GM19324 (cell line): ENCODE measurements at regions not wholly inside any gene's neighbourhood (a gene's known extent, or its start where the extent isn't known, plus 50 kb on each side); places are given as distances from the start of the nearest gene placed in this dataset.
"Not testable (repeated sequence)": the region's sequence is repeated elsewhere in the genome, so short reads cannot be mapped to it uniquely, and the experiment has no call there.

ENCODE experiments used
- ATAC-seq: cut with Tn5 transposase; IDR thresholded peaks from one replicate; pipeline ENCODE4 v1.9.1; 2021; ENCODE audit warnings: mild to moderate bottlenecking, moderate library complexity; ENCODE audit not compliant: unreplicated experiment, low FRiP score

DNA sequence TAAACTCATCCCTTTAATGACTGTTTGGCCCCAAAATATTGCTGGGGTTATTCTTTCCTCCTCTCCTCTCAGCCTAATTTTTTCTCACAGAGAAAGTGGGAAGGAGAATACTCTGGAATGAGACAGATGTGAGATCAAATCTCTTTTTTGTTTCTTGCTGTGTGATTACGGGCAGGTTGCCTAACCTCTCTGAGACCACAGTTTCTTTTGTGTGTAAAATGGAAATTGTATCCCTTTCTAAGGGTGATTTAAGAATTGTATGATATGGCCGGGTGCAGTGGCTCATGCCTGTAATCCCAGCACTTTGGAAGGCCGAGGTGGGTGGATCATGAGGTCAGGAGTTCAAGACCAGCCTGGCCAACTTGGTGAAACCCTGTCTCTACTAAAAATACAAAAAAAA lies 111.5 kb upstream of the MRPS22 start:
- ATAC-seq, result not testable (repeated sequence)

- no peak for ATAC-seq
Measured at GRCh38 chr3:139234491-139234890, 109.3 kb upstream of the MRPS22 start.

DNA sequence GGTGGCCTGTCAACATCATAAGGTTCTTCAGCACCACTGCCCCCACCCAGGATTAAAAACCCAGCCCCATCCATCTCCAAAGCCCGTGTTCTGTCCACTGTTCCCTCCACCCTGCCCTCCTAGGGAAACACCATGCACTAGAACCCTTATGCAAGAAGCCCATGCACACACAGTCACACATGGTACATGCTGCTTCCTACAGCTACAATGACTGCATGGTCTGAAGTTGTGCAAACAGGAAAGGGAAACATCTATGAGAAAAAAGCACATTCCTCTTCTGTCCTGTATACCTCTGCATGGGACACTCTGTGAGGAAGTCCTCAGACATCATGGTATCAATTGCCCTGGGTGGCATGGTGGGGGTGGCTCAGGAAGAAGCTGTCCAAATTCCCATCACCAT lies 108.6 kb upstream of the MRPS22 start:
- ATAC-seq, result no peak

- no peak for ATAC-seq
Measured at GRCh38 chr3:139236336-139236735, 107.5 kb upstream of the MRPS22 start.

DNA sequence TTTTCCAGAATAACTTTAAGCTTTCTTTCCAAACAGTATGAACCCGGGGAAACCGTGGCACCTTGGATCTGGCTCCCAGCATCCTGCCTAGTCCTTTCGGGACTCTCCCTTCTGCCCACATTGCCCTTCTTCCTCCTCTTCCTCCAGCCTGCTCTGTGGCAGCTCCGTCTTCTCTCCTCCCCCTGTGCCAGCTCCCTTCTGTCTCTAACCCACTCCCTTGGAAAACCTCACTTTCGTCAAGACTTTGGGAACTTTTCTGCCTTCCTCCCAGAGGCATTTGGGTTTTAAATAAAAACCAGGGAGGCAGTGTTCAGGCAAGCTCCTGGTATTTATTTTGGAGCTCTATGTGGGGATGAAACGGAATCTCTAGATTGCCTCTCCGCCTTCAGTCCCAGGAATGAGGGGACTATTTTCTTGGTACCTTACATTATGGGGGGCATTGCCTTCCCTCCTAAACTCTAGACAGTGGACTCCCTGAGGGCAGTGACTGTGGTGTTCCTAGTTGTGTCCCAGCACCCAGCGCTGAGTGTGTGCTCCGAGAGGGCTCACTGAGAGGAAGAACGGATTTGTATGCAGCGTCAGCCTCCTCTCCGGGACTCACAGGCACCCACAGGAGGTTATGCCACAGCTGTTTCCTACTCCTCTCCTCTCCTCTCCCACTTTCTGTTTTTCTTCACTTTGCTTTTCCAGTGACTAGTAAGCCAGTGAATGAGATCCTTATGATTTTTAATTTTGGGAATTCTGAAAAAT lies 105.4 kb upstream of the MRPS22 start:
- no peak for ATAC-seq

- no peak for ATAC-seq
Measured at GRCh38 chr3:139239550-139239949, 104.3 kb upstream of the MRPS22 start.

DNA sequence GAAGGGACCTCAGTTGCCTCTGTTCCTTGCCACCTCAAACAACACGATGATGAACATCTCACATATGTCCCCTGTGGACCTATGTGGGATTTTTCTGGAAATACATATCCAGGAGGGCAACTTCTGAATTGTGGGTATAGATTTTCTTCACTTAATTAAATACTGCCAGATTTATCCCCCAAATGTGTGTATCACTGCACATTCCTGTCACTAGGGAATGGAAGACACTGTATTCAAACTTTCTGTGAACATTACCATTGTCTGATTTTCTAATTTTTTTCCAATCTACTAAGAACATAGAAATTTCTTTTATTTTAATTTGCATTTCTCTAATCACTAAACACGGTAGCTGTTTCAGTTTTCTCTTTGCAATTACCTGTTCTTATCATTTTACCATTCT lies 102.0 kb upstream of the MRPS22 start:
- no peak for ATAC-seq

- ATAC-seq, result no peak
Measured at GRCh38 chr3:139243710-139244109, 100.1 kb upstream of the MRPS22 start.

DNA sequence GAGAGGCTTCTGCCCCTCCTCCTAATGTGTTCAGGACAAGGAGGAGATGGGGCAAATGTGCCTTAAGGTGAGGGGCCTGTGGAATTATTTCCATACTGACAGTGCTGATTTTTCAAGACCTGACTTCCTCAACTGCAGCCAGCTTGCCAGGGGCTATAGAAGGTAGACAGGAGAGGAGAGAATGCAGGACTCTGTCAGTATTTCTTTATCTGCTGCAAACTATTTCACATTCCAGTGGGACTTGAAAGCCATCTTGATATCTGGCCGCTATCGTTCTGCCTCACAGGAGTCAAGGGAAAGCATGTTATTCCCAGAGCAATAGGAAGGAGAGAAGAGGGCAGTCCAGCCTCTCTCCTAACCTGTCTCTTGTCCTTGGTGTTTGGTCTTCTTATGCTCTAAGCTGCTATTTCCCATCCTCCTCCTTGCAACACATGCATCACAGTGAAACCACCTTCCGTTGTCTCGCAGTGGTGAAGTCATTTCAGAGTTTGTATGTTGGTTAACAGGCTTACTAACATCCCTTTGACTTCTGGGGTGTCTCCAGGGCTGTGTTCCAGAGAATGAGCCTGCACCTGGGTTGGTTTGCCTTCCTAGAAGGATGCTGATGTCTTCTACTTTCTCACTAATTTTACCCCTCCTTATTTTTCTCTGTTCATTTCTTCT lies 95.1 kb upstream of the MRPS22 start:
- ATAC-seq, result no peak

GRCh38 chr3:139251529-139251928 lies 92.3 kb upstream of the MRPS22 start:
- ATAC-seq, result no peak

- no peak for ATAC-seq
Measured at GRCh38 chr3:139252719-139253118, 91.1 kb upstream of the MRPS22 start.

- no peak for ATAC-seq
Measured at GRCh38 chr3:139258276-139258675, 85.5 kb upstream of the MRPS22 start.

DNA sequence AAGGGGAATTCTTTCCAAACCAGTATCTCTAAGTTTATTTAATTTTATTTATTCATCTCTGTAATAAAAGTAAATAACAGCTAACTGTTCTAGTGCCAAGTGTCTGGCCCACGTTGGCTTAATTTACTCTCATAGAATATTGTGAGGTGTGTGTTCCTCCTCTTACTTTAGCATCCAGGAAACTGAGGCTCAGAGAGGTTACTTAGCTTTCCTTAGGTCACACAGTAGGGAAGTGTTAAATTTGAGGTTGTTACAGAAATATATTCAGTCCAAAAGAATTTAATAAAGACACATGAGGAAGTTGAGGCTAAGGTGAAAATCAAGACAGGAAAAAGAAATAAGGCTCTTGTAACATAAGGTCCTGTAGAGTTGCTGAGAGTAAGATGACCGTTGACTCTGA lies 84.4 kb upstream of the MRPS22 start:
- ATAC-seq, result no peak

GRCh38 chr3:139260041-139260486 lies 83.8 kb upstream of the MRPS22 start:
- no peak for ATAC-seq

- ATAC-seq, result no peak
Measured at GRCh38 chr3:139260793-139261736, 82.8 kb upstream of the MRPS22 start.

DNA sequence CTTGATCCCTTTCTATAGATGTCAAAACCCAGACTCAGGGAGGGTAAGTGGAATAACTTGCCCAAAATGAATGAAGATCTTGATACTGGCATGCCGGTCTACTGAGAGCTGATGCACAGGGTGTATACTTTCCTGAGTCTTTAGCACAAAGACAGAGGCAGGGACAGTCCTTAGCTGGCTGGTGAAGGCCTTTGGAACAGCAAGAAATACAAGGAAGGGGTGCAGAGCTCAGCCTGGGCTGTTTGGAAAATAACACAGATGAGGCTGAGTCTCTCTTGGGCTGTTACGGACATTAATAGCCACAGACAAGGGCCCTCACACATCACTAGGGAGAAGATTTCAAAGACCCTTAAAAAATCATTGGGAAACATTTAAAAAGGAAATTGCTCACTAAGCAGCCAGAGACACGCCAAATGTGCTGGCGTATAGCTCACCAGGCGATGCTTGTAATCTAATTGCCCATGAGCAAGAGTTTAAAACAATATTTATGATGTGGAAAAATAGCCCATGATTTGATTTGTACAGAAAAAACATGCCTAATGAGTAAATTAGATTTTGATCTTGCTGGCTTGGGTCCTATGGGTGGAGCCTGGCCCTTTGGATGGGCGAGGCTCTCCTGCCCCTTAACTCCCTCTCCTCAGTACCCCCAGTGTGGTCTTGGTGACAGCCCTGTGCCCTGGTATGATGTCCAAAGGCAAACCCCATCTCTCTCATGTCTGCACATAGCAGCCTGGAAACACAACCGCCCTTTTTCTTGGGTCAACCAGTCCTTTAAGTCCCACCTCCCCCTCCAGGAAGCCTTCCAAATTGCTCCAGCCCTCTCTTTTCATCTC lies 81.8 kb upstream of the MRPS22 start:
- no peak for ATAC-seq

DNA sequence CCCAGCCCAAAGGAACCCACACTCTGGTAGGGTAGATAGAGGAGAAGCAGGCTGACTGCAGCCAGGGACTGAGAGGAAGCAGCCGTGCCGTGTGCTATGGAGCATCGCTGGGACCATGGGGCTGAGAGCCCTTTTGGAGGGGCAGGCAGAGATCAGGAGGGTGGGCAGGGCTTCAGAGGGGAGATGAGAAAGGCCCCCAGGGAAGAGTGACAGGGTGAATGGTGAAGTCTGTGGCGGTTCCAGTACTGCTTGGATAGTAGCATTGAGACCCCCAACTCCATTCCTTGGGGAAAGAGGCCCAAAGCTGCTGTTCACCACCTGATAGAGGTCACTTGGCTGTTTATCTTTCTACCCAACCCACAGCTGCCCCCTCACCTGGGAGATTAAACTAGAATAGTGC lies 80.0 kb upstream of the MRPS22 start:
- ATAC-seq, result no peak

DNA sequence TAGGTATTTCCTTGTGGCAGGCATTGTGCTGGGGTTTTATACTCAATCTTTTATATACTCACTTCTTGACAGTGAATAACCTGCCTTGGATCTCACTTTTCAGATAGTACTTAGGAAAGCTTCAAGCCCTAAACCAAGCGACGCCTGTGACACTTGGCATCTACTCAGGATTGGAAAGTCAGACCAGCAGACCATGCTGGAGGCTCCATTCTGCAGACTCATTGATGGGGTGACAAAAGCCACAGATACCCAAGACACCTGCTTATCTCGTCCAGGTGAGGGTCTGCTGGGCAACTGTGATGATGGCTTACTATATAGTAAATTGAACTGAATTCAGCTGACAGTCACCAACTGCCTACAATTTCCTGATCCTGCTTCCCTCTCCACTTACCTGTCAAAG lies 79.4 kb upstream of the MRPS22 start:
- ATAC-seq, result no peak

DNA sequence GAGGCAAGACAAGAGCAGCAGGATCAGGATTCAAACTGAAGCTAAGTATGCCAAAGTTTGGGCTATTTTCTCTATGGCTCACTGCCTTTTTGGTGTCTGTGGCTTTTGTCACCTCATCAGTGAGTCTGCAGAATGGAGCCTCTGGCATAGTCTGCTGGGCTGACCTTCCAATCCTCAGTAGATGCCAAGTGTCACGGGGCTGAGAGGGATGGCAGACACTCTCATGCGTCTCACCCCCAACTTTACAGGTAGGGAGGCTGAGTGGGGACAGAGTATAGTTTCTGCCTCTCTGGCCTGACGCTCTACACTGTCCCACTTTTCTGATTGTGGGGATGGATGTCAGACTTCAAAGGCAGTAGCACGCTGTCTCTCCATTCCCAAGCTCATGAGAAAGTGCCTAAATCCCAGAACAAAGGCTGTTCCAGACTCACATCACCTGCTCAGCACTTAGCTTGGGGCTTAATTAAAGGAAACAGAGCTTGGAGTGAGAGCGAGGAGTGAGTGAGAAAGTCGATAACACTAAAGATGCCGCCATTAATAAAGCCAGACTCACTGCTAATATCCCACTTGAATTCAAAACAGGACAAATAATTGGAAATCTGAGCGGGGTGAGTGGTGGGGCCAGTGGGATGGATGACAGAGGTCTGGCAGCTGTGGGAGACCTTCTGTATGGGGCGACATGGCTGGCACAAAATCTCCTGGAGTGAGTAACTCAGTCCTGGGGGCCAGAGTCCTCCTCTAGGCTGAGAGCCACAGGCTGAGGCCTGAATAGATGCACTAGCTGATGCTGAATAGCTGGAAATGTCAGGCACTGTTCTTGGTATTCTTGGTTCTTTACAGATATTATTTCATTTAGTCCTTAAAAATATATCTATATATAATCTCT lies 78.4 kb upstream of the MRPS22 start:
- ATAC-seq, result no peak
